ENCODE measurements at regions not wholly inside any gene's neighbourhood (a gene's known extent, or its start where the extent isn't known, plus 50 kb on each side); places are given as distances from the start of the nearest gene placed in this dataset.

DNA sequence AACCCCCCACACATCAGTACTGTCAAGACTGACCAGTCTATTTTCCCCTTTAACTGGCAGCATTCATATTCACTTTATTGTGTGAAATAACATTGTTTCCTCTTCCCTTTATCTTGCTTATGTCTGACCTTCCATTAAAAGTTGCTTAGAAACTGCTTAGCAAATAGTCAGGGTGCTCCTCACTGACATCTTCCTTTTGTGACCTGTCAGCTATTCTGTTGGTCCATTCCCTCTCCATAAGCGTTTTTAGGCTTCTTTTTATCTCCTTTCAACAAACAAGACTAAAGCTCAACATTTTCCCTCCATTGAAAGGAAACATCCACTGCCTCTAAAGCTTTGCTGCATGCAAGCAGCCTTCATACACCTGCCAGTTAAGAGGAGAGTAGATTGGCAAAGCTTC is 147.7 kb upstream of the VGLL2 start:
- Histone ChIP-seq H3K36me3 (no peaks in the 10 kb centered on the region), H3K4me1 (no peaks in the 10 kb centered on the region), H3K4me3 (no peak overlapping the region), H3K27ac (no peak overlapping the region), H3K9me3 (no peaks in the 10 kb centered on the region), H3K27me3 (ENCODE audit: low read depth) (no peaks in the 10 kb centered on the region)
- DNase-seq, result no peak
- intact Hi-C loops (cut with DNase I), result no loop called here
- no peak for ATAC-seq
- TF ChIP-seq, protein P1, sequence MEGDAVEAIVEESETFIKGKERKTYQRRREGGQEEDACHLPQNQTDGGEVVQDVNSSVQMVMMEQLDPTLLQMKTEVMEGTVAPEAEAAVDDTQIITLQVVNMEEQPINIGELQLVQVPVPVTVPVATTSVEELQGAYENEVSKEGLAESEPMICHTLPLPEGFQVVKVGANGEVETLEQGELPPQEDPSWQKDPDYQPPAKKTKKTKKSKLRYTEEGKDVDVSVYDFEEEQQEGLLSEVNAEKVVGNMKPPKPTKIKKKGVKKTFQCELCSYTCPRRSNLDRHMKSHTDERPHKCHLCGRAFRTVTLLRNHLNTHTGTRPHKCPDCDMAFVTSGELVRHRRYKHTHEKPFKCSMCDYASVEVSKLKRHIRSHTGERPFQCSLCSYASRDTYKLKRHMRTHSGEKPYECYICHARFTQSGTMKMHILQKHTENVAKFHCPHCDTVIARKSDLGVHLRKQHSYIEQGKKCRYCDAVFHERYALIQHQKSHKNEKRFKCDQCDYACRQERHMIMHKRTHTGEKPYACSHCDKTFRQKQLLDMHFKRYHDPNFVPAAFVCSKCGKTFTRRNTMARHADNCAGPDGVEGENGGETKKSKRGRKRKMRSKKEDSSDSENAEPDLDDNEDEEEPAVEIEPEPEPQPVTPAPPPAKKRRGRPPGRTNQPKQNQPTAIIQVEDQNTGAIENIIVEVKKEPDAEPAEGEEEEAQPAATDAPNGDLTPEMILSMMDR (IDR thresholded peaks at IDR 0.05), result no peak

DNA sequence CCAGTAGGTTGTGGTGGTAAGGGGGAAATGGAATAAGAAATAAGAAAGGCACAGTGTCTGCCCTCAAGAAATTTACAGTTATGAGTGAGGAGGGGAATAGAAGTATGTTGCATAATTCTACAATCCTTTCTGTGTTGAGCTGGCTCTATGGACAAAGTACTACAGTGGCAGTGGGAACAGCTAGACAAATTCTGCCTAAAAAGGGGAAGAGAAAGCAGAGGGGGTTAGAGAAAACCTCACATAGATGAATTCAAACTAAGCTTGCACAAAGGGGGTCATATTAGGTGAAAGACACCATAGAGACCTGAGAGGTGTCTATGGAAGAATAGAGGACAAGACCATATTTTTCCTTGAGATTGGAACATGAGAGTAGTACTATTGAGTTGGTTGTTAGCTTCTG is 146.9 kb upstream of the VGLL2 start:
- Histone ChIP-seq H3K9me3 (no peaks in the 10 kb centered on the region), H3K36me3 (no peaks in the 10 kb centered on the region), H3K4me1 (no peaks in the 10 kb centered on the region), H3K27ac (no peak overlapping the region), H3K4me3 (no peak overlapping the region), H3K27me3 (ENCODE audit: low read depth) (no peaks in the 10 kb centered on the region)
- DNase-seq, result no peak
- intact Hi-C loops (cut with DNase I), result no loop called here
- TF ChIP-seq, protein P1 (IDR thresholded peaks at IDR 0.05), result no peak
- ATAC-seq, result no peak

DNA sequence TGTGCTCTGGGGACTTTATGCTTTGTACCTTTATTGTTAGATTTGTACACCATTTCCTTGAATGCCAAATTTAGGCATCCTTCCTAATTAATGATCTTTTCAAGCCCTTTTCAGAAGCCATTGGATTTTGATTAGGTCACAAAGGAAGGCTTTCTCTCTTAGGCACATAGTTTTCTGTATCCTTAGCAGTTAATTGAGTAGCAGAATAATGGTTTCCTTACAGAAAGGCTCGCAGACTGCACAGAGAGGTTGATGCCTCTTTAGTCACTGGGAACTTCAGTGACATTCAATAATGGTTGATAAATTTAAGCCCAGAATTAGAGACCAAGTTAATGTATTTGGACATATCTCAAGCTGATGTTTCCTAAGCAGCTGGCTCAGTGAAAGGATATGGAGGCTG is 139.1 kb upstream of the VGLL2 start:
- Histone ChIP-seq H3K36me3 (no peaks in the 10 kb centered on the region), H3K4me1 (no peaks in the 10 kb centered on the region), H3K27ac (no peak overlapping the region), H3K4me3 (no peak overlapping the region), H3K9me3 (no peaks in the 10 kb centered on the region), H3K27me3 (ENCODE audit: low read depth) (no peaks in the 10 kb centered on the region)
- ATAC-seq, result no peak
- no peak for DNase-seq
- intact Hi-C loops (cut with DNase I), result no loop called here
- TF ChIP-seq, protein P1 (IDR thresholded peaks at IDR 0.05), result no peak

DNA sequence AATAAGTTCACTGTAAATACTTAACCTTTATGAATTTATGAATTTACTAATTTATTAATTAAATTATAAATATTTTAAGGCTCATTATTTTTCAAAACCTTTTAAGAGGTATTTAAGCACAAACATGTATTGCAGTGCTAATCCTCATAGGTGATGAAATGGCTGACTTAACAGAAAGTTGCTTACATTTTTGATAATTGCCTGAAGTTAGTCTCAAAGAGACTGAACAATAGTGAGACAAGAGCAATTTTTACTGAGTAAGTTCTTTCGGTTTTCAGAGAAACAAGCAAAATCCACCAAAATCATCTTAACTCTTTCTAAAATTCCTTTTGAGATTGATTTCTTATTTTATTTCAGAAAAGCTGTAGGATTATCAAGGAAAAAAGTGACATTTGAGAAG is 137.3 kb upstream of the VGLL2 start:
- Histone ChIP-seq H3K27ac (no peak overlapping the region), H3K9me3 (no peaks in the 10 kb centered on the region), H3K4me1 (no peaks in the 10 kb centered on the region), H3K27me3 (ENCODE audit: low read depth) (no peaks in the 10 kb centered on the region), H3K36me3 (no peaks in the 10 kb centered on the region), H3K4me3 (no peak overlapping the region)
- DNase-seq (no peak), ATAC-seq (no peak)
- TF ChIP-seq, protein P1 (IDR thresholded peaks at IDR 0.05), result no peak
- intact Hi-C loops (cut with DNase I), result no loop called here

DNA sequence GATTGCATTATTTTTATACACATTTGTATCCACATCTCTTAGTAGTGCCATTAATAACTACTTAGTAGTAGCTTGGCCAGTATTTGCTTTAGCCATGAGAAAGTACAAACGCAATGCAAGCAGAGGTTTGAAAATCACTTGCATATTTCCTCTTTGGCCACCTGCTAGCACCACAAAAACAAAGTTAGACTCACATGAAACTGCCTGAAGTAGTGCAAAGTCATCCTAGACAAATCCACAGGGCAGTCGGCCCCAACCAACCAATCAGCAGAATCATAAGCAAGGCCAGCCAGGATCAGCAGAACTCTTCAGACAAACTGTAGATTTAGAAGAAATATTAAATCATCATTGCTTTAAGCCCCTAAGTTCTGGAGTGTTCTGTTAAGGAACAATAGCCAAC is 135.2 kb upstream of the VGLL2 start:
- H3K27ac ChIP-seq, result no peak overlapping the region
- intact Hi-C loops (cut with DNase I), result no loop called here
- no peak for ATAC-seq
- no peaks in the 10 kb centered on the region for H3K9me3 ChIP-seq
- no peaks in the 10 kb centered on the region for H3K27me3 ChIP-seq (ENCODE audit: low read depth)
- no peak overlapping the region for H3K4me3 ChIP-seq
- no peaks in the 10 kb centered on the region for H3K4me1 ChIP-seq
- no peaks in the 10 kb centered on the region for H3K36me3 ChIP-seq
- TF ChIP-seq, protein P1 (IDR thresholded peaks at IDR 0.05), result no peak
- DNase-seq, result no peak

DNA sequence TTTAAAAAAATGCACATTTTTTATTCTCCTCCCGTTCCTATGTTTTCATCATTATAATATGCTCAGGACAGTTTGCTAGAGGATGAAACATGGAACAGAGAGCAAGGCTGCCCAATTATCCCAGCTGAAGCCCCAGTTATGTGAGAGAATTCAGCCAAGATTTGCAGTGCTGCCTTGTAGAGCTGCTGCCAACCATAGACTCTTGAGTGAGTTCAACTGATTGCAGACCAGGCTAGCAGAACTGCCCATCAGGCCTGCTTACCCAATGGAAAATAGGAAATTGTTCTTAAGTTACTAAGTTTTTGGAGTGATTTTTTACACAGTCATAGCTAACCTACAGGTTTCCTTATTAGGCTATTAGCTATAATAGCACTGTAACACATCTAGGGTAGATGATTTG is 128.7 kb upstream of the VGLL2 start:
- intact Hi-C loops (cut with DNase I), result no loop called here
- Histone ChIP-seq H3K4me1 (no peaks in the 10 kb centered on the region), H3K27ac (no peak overlapping the region), H3K4me3 (no peak overlapping the region), H3K36me3 (no peaks in the 10 kb centered on the region), H3K9me3 (no peaks in the 10 kb centered on the region), H3K27me3 (ENCODE audit: low read depth) (no peaks in the 10 kb centered on the region)
- ATAC-seq (no peak), DNase-seq (no peak)
- TF ChIP-seq, protein P1 (IDR thresholded peaks at IDR 0.05), result no peak

All from lower lobe of right lung (tissue), 2 donors.